Activated naive CD4-positive, alpha-beta T cell treated with anti-CD3 and anti-CD28 coated beads for 36 hours (primary cell): ENCODE measurements at regions not wholly inside any gene's neighbourhood (a gene's known extent, or its start where the extent isn't known, plus 50 kb on each side); places are given as distances from the start of the nearest gene placed in this dataset.

ENCODE experiments used
- CTCF ChIA-PET: fragments of 350-600 bp; sonication (Branson Sonifier 250); formaldehyde crosslinking; loops from one replicate; lab custom pipeline; 2021; ENCODE audit warnings: antibody characterized with exemption; lab: Charles Lee
- DNase-seq: peaks from one replicate; pipeline ENCODE4 v3.0.0-alpha.2; 2020
- H3K27ac Mint-ChIP-seq: one replicate; pipeline ENCODE4 v1.8.0; 2021; ENCODE audit warnings: mild to moderate bottlenecking, mixed read lengths
- H3K27me3 Mint-ChIP-seq: one replicate; pipeline ENCODE4 v1.8.0; 2021; ENCODE audit warnings: low read depth, mixed read lengths
- H3K36me3 Mint-ChIP-seq: one replicate; pipeline ENCODE4 v1.8.0; 2021; ENCODE audit warnings: low read depth, mixed read lengths
- H3K4me1 Mint-ChIP-seq: one replicate; pipeline ENCODE4 v1.8.0; 2021; ENCODE audit warnings: low read depth, mixed read lengths
- H3K4me3 Mint-ChIP-seq: one replicate; pipeline ENCODE4 v1.8.0; 2021; ENCODE audit warnings: mild to moderate bottlenecking, moderate library complexity, mixed read lengths
- H3K9me3 Mint-ChIP-seq: one replicate; pipeline ENCODE4 v1.8.0; 2021; ENCODE audit warnings: mixed read lengths
- intact Hi-C: fragments of 100-400 bp; cut with micrococcal nuclease; formaldehyde crosslinking; loops from one replicate; pipeline ENCODE4 v1.15.1; 2023

- Mint-ChIP-seq H3K9me3 (peaks cover 8% of the 10 kb centered on the region), H3K4me3 (no peak overlapping the region), H3K4me1 (no peaks in the 10 kb centered on the region), H3K27ac (no peak overlapping the region), H3K27me3 (no peaks in the 10 kb centered on the region), H3K36me3 (no peaks in the 10 kb centered on the region)
- no peak for DNase-seq
- intact Hi-C loops: no loop called here
- CTCF ChIA-PET: no interaction called here
Measured at GRCh38 chr7:10266976-10267375, 706.7 kb upstream of the PHF14 start.

GRCh38 chr7:10268034-10268433 lies 705.6 kb upstream of the PHF14 start:
- CTCF ChIA-PET: no interaction called here
- Mint-ChIP-seq H3K4me1 (no peaks in the 10 kb centered on the region), H3K9me3 (peaks cover 8% of the 10 kb centered on the region), H3K36me3 (no peaks in the 10 kb centered on the region), H3K4me3 (no peak overlapping the region), H3K27me3 (no peaks in the 10 kb centered on the region), H3K27ac (no peak overlapping the region)
- DNase-seq: no peak
- intact Hi-C loops: no loop called here

- H3K27ac Mint-ChIP-seq: no peak overlapping the region
- no peak overlapping the region for H3K4me3 Mint-ChIP-seq
- no peaks in the 10 kb centered on the region for H3K36me3 Mint-ChIP-seq
- DNase-seq: no peak
- H3K4me1 Mint-ChIP-seq: no peaks in the 10 kb centered on the region
- H3K9me3 Mint-ChIP-seq: peaks cover 7% of the 10 kb centered on the region
- CTCF ChIA-PET: no interaction called here
- H3K27me3 Mint-ChIP-seq: no peaks in the 10 kb centered on the region
- intact Hi-C loops: no loop called here
Measured at GRCh38 chr7:10282909-10283308, 690.8 kb upstream of the PHF14 start.

- Mint-ChIP-seq H3K4me1 (no peaks in the 10 kb centered on the region), H3K27me3 (no peaks in the 10 kb centered on the region), H3K27ac (no peak overlapping the region), H3K9me3 (peaks cover 7% of the 10 kb centered on the region), H3K4me3 (no peak overlapping the region), H3K36me3 (no peaks in the 10 kb centered on the region)
- intact Hi-C loops: no loop called here
- CTCF ChIA-PET: no interaction called here
- no peak for DNase-seq
Measured at GRCh38 chr7:10284001-10284400, 689.7 kb upstream of the PHF14 start.

- H3K27me3 Mint-ChIP-seq: no peaks in the 10 kb centered on the region
- no peaks in the 10 kb centered on the region for H3K4me1 Mint-ChIP-seq
- no peaks in the 10 kb centered on the region for H3K36me3 Mint-ChIP-seq
- CTCF ChIA-PET: no interaction called here
- H3K27ac Mint-ChIP-seq: no peak overlapping the region
- intact Hi-C loops: no loop called here
- H3K9me3 Mint-ChIP-seq: no peaks in the 10 kb centered on the region
- no peak for DNase-seq
- H3K4me3 Mint-ChIP-seq: no peak overlapping the region
Measured at GRCh38 chr7:10299384-10299783, 674.3 kb upstream of the PHF14 start.

GRCh38 chr7:10300577-10300976 lies 673.1 kb upstream of the PHF14 start:
- Mint-ChIP-seq H3K27ac (no peak overlapping the region), H3K9me3 (no peaks in the 10 kb centered on the region), H3K36me3 (no peaks in the 10 kb centered on the region), H3K27me3 (no peaks in the 10 kb centered on the region), H3K4me1 (no peaks in the 10 kb centered on the region), H3K4me3 (no peak overlapping the region)
- DNase-seq: no peak
- CTCF ChIA-PET: interaction anchor here (0.5 kb wide), 1 partner anchor 725 kb away, joined by 3 read pairs; no protein-coding TSS in a partner anchor
- intact Hi-C loops: no loop called here

GRCh38 chr7:10308276-10308675 lies 665.4 kb upstream of the PHF14 start:
- no peak overlapping the region for H3K27ac Mint-ChIP-seq
- no peaks in the 10 kb centered on the region for H3K36me3 Mint-ChIP-seq
- CTCF ChIA-PET: no interaction called here

GRCh38 chr7:10312942-10313341 lies 660.7 kb upstream of the PHF14 start:
- no peaks in the 10 kb centered on the region for H3K27me3 Mint-ChIP-seq
- no peak overlapping the region for H3K4me3 Mint-ChIP-seq
- no peak overlapping the region for H3K27ac Mint-ChIP-seq
- H3K9me3 Mint-ChIP-seq: peaks cover 6% of the 10 kb centered on the region
- no peaks in the 10 kb centered on the region for H3K4me1 Mint-ChIP-seq
- CTCF ChIA-PET: interaction anchor here (0.6 kb wide), 1 partner anchor 71 kb away, joined by 3 read pairs; no protein-coding TSS in a partner anchor
- intact Hi-C loops: no loop called here
- DNase-seq: no peak
- H3K36me3 Mint-ChIP-seq: no peaks in the 10 kb centered on the region

More at GRCh38 chr7:10308276-10308675, 665.4 kb upstream of the PHF14 start:
- H3K27me3 Mint-ChIP-seq: no peaks in the 10 kb centered on the region
- intact Hi-C loops: no loop called here
- H3K4me3 Mint-ChIP-seq: no peak overlapping the region
- no peaks in the 10 kb centered on the region for H3K4me1 Mint-ChIP-seq
- peaks cover 2% of the 10 kb centered on the region for H3K9me3 Mint-ChIP-seq
- DNase-seq: no peak

GRCh38 chr7:10315881-10316280 lies 657.8 kb upstream of the PHF14 start:
- DNase-seq: no peak
- Mint-ChIP-seq H3K4me3 (no peak overlapping the region), H3K36me3 (no peaks in the 10 kb centered on the region), H3K9me3 (peaks cover 11% of the 10 kb centered on the region), H3K4me1 (no peaks in the 10 kb centered on the region), H3K27ac (no peak overlapping the region), H3K27me3 (no peaks in the 10 kb centered on the region)
- intact Hi-C loops: no loop called here
- CTCF ChIA-PET: no interaction called here

- no peaks in the 10 kb centered on the region for H3K36me3 Mint-ChIP-seq
- peaks cover 11% of the 10 kb centered on the region for H3K9me3 Mint-ChIP-seq
- DNase-seq: no peak
- no peak overlapping the region for H3K27ac Mint-ChIP-seq
- no peaks in the 10 kb centered on the region for H3K27me3 Mint-ChIP-seq
- intact Hi-C loops: no loop called here
- H3K4me3 Mint-ChIP-seq: no peak overlapping the region
- CTCF ChIA-PET: no interaction called here
- H3K4me1 Mint-ChIP-seq: no peaks in the 10 kb centered on the region
Measured at GRCh38 chr7:10316488-10316887, 657.2 kb upstream of the PHF14 start.

- no peak for DNase-seq
- CTCF ChIA-PET: no interaction called here
- Mint-ChIP-seq H3K4me3 (no peak overlapping the region), H3K36me3 (no peaks in the 10 kb centered on the region), H3K9me3 (peaks cover 3% of the 10 kb centered on the region), H3K4me1 (no peaks in the 10 kb centered on the region), H3K27me3 (no peaks in the 10 kb centered on the region), H3K27ac (no peak overlapping the region)
- intact Hi-C loops: no loop called here
Measured at GRCh38 chr7:10325395-10325794, 648.3 kb upstream of the PHF14 start.

- intact Hi-C loops: no loop called here
- no peaks in the 10 kb centered on the region for H3K27me3 Mint-ChIP-seq
- DNase-seq: no peak
- no peaks in the 10 kb centered on the region for H3K9me3 Mint-ChIP-seq
- no peak overlapping the region for H3K4me3 Mint-ChIP-seq
- no peaks in the 10 kb centered on the region for H3K4me1 Mint-ChIP-seq
- CTCF ChIA-PET: no interaction called here
- H3K36me3 Mint-ChIP-seq: no peaks in the 10 kb centered on the region
- H3K27ac Mint-ChIP-seq: no peak overlapping the region
Measured at GRCh38 chr7:10343108-10343507, 630.6 kb upstream of the PHF14 start.

GRCh38 chr7:10346032-10346431 lies 627.6 kb upstream of the PHF14 start:
- no peaks in the 10 kb centered on the region for H3K36me3 Mint-ChIP-seq
- no peak overlapping the region for H3K27ac Mint-ChIP-seq
- intact Hi-C loops: no loop called here

GRCh38 chr7:10355816-10356215 lies 617.9 kb upstream of the PHF14 start:
- CTCF ChIA-PET: no interaction called here
- Mint-ChIP-seq H3K36me3 (no peaks in the 10 kb centered on the region), H3K9me3 (no peaks in the 10 kb centered on the region), H3K27me3 (no peaks in the 10 kb centered on the region), H3K4me3 (no peak overlapping the region), H3K27ac (no peak overlapping the region), H3K4me1 (no peaks in the 10 kb centered on the region)
- intact Hi-C loops: no loop called here
- DNase-seq: no peak

More at GRCh38 chr7:10346032-10346431, 627.6 kb upstream of the PHF14 start:
- Mint-ChIP-seq H3K27me3 (no peaks in the 10 kb centered on the region), H3K4me3 (no peak overlapping the region), H3K9me3 (no peaks in the 10 kb centered on the region), H3K4me1 (no peaks in the 10 kb centered on the region)
- no peak for DNase-seq
- CTCF ChIA-PET: no interaction called here
